Endothelial cell of umbilical vein (primary cell): ENCODE measurements at regions not wholly inside any gene's neighbourhood (a gene's known extent, or its start where the extent isn't known, plus 50 kb on each side); places are given as distances from the start of the nearest gene placed in this dataset.

Source experiments
- BruUV-seq: library from RNA; stranded (reverse); fragments of 400-500 nt; replicated peaks from 2 replicates; lab custom pipeline; 2021; lab: Mats Ljungman, UMichigan
- CTCF ChIA-PET: fragments of 300-600, 350-600 bp; sonication (Branson Sonifier 250); formaldehyde crosslinking; loops from one replicate; lab custom pipeline; 2021; ENCODE audit warnings: antibody characterized with exemption, inconsistent platforms; lab: Charles Lee
- POLR2A ChIA-PET: fragments of 300-600, 350-600 bp; sonication (Branson Sonifier 250); formaldehyde crosslinking; loops from one replicate; lab custom pipeline; 2021; ENCODE audit warnings: antibody characterized with exemption, inconsistent platforms; lab: Charles Lee
- DNase-seq: peaks from one replicate; pipeline ENCODE4 v3.0.0-alpha.2; 2011; ENCODE audit warnings: low read depth, low spot score
- FAIRE-seq: peaks from 2 replicates; lab custom pipeline; 2011; peaks lifted over from hg19 to GRCh38; lab: Jason Lieb, UNC
- H2AFZ ChIP-seq: 2 replicates; pipeline ENCODE4 v1.6.0; 2012; ENCODE audit warnings: low read depth, low read length, control low read depth, inconsistent platforms
- H3K27ac ChIP-seq: 2 replicates; pipeline ENCODE4 v1.5.1; 2011; ENCODE audit warnings: low read depth, mild to moderate bottlenecking, control low read depth, low read length, moderate library complexity; ENCODE audit not compliant: insufficient read depth
- H3K27me3 ChIP-seq, 2 experiments: 2 replicates each; pipeline versions ENCODE4 v1.6.0 to v1.6.1; 2011; ENCODE audit warnings: low read length in 2 of 2, mixed read lengths in 1 of 2; ENCODE audit not compliant: control insufficient read depth in 2 of 2, insufficient read depth in 2 of 2
- H3K36me3 ChIP-seq, 2 experiments: 2 replicates in 1 of 2; 3 replicates in 1 of 2; pipeline ENCODE4 v1.5.1; 2011; ENCODE audit warnings: low read length in 2 of 2, mild to moderate bottlenecking in 1 of 2, moderate library complexity in 1 of 2; ENCODE audit not compliant: control insufficient read depth in 2 of 2, insufficient read depth in 2 of 2; ENCODE audit errors: extremely low read depth in 1 of 2
- H3K4me1 ChIP-seq: 3 replicates; pipeline ENCODE4 v1.5.1; 2011; ENCODE audit warnings: mild to moderate bottlenecking, low read length; ENCODE audit not compliant: control insufficient read depth, insufficient read depth; ENCODE audit errors: extremely low read depth
- H3K4me2 ChIP-seq: 2 replicates; pipeline ENCODE4 v1.6.1; 2011; ENCODE audit warnings: low read length, control low read depth, mixed read lengths; ENCODE audit not compliant: insufficient read depth
- H3K4me3 ChIP-seq, 3 experiments: fragments of 200-600 bp in 1 of 3; sonication (generic), shearing (Covaris generic) in 1 of 3; replicated peaks in 1 of 3; 2 replicates each; pipeline ENCODE4 v1.5.1; 2011 to 2016; ENCODE audit warnings: control low read depth in 3 of 3, low read length in 3 of 3, mild to moderate bottlenecking in 2 of 3, inconsistent platforms in 1 of 3, low read depth in 1 of 3, moderate library complexity in 1 of 3; ENCODE audit not compliant: insufficient read depth in 1 of 3
- H3K79me2 ChIP-seq: 2 replicates; pipeline ENCODE4 v1.6.0; 2012; ENCODE audit warnings: low read length, inconsistent platforms; ENCODE audit not compliant: control insufficient read depth, insufficient read depth
- H3K9ac ChIP-seq: replicated peaks from 2 replicates; pipeline ENCODE3; 2011; ENCODE audit warnings: low read length, control low read depth; ENCODE audit not compliant: insufficient read depth; ENCODE audit errors: extremely low read depth
- H3K9me1 ChIP-seq: replicated peaks from 3 replicates; pipeline ENCODE4 v1.6.0; 2011; ENCODE audit warnings: mild to moderate bottlenecking, low read length; ENCODE audit not compliant: control insufficient read depth, insufficient read depth; ENCODE audit errors: extremely low read depth
- H3K9me3 ChIP-seq: replicated peaks from 2 replicates; pipeline ENCODE4 v1.5.1; 2012; ENCODE audit warnings: low read length, inconsistent platforms; ENCODE audit not compliant: control insufficient read depth, insufficient read depth
- H4K20me1 ChIP-seq: replicated peaks from 2 replicates; pipeline ENCODE3; 2011; ENCODE audit warnings: mild to moderate bottlenecking, low read length; ENCODE audit not compliant: control insufficient read depth, insufficient read depth; ENCODE audit errors: extremely low read depth
- EZH2 ChIP-seq: IDR thresholded peaks from 2 replicates; pipeline ENCODE4 v1.6.1; 2012; ENCODE audit warnings: borderline replicate concordance, low read depth, mild to moderate bottlenecking, moderate library complexity, low read length, inconsistent platforms; ENCODE audit not compliant: severe bottlenecking
- FOS ChIP-seq: IDR thresholded peaks from 2 replicates; pipeline ENCODE4 v1.6.1; 2011; ENCODE audit warnings: mild to moderate bottlenecking, low read length, moderate library complexity, borderline replicate concordance; ENCODE audit not compliant: insufficient read depth
- GATA2 ChIP-seq: IDR thresholded peaks from 2 replicates; pipeline ENCODE4 v1.7.0; 2011; ENCODE audit warnings: low read depth, mild to moderate bottlenecking, moderate library complexity, mixed read lengths, low read length; ENCODE audit not compliant: insufficient read length, insufficient read depth
- JUN ChIP-seq: IDR thresholded peaks from 2 replicates; pipeline ENCODE4 v1.6.1; 2011; ENCODE audit warnings: borderline replicate concordance, low read depth; ENCODE audit not compliant: insufficient read length, insufficient read depth
- MAX ChIP-seq: IDR thresholded peaks from 2 replicates; pipeline ENCODE4 v1.6.1; 2011; ENCODE audit not compliant: insufficient read depth, insufficient read length
- MYC ChIP-seq: IDR thresholded peaks from one replicate; pipeline ENCODE4 v1.6.1; 2011; ENCODE audit warnings: mild to moderate bottlenecking, low read depth, low read length
- POLR2A ChIP-seq: IDR thresholded peaks from 2 replicates; pipeline ENCODE4 v1.6.1; 2012; ENCODE audit warnings: low read depth, mild to moderate bottlenecking, control low read depth, low read length
- POLR2AphosphoS5 ChIP-seq: IDR thresholded peaks from 2 replicates; pipeline ENCODE4 v1.6.1; 2012; ENCODE audit warnings: low read depth, mild to moderate bottlenecking, control low read depth, low read length, moderate library complexity; ENCODE audit not compliant: insufficient read depth
- dilution Hi-C: fragments of 300-500 bp; cut with MboI; formaldehyde crosslinking; loops from one replicate; pipeline ENCODE4 v1.15.0; 2019; ENCODE audit warnings: low sequenced_read_pairs; ENCODE audit not compliant: extremely low pct_ligation_motif_present
- intact Hi-C: fragments of 100-400 bp; cut with micrococcal nuclease; formaldehyde crosslinking; loops from one replicate; pipeline ENCODE4 v1.10.0; 2022

GRCh38 chr2:180614776-180615175 lies 365.6 kb upstream of the UBE2E3 start:
- H3K4me3 ChIP-seq: no peak overlapping the region
- TF ChIP-seq MYC: no peak
- H4K20me1 ChIP-seq: no peaks in the 10 kb centered on the region
- no peak overlapping the region for H2AFZ ChIP-seq
- dilution Hi-C loops: no loop called here
- FAIRE-seq: no peak
- no peak overlapping the region for H3K27ac ChIP-seq
- no peaks in the 10 kb centered on the region for H3K9me3 ChIP-seq
- no peaks in the 10 kb centered on the region for H3K27me3 ChIP-seq
- CTCF ChIA-PET: no interaction called here
- H3K9ac ChIP-seq: no peak overlapping the region
- POLR2A ChIA-PET: no interaction called here
- no peaks in the 10 kb centered on the region for H3K79me2 ChIP-seq
- no peaks in the 10 kb centered on the region for H3K4me1 ChIP-seq
- no peak overlapping the region for H3K4me2 ChIP-seq
- H3K36me3 ChIP-seq: no peaks in the 10 kb centered on the region
- DNase-seq: no peak
- BruUV-seq: no TSS peak
- no peaks in the 10 kb centered on the region for H3K9me1 ChIP-seq
- intact Hi-C loops: no loop called here

- no peaks in the 10 kb centered on the region for H3K9me3 ChIP-seq
- intact Hi-C loops (loop anchor here (10.0 kb wide), 1 partner anchor 195 kb away; no protein-coding TSS in a partner anchor), dilution Hi-C loops (no loop called here)
- DNase-seq (no peak), FAIRE-seq (no peak)
- BruUV-seq: no TSS peak
- H2AFZ ChIP-seq: no peak overlapping the region
- no peak overlapping the region for H3K9ac ChIP-seq
- H3K27me3 ChIP-seq: no peaks in the 10 kb centered on the region
- no peaks in the 10 kb centered on the region for H3K36me3 ChIP-seq
- CTCF ChIA-PET: interaction anchor here (1.6 kb wide), 1 partner anchor 9 kb away, joined by 5 read pairs; no protein-coding TSS in a partner anchor
- H3K4me3 ChIP-seq: no peak overlapping the region
- H3K27ac ChIP-seq: no peak overlapping the region
- POLR2A ChIA-PET: no interaction called here
- no peak overlapping the region for H3K4me2 ChIP-seq
- no peaks in the 10 kb centered on the region for H3K79me2 ChIP-seq
- H3K4me1 ChIP-seq: no peaks in the 10 kb centered on the region
- H3K9me1 ChIP-seq: no peaks in the 10 kb centered on the region
- TF ChIP-seq MYC (no peak), POLR2A (no peak), GATA2 (no peak), MAX (no peak), FOS (no peak), POLR2AphosphoS5 (no peak), EZH2 (no peak), JUN (no peak)
- H4K20me1 ChIP-seq: no peaks in the 10 kb centered on the region
Observed at GRCh38 chr2:180609626-180610340, 370.6 kb upstream of the UBE2E3 start.
